Retinal pigment epithelial cell (primary cell): ENCODE measurements at regions not wholly inside any gene's neighbourhood (a gene's known extent, or its start where the extent isn't known, plus 50 kb on each side); places are given as distances from the start of the nearest gene placed in this dataset.

Experiments
- DNase-seq: peaks from one replicate; pipeline ENCODE4 v3.0.0-alpha.2; 2010; ENCODE audit warnings: low read depth
- H3K4me3 ChIP-seq: 2 replicates; pipeline ENCODE4 v1.5.1; 2011; ENCODE audit warnings: mild to moderate bottlenecking, low read length, control low read depth, moderate library complexity
- TF ChIP-seq, protein P1 (sequence below): conservative IDR thresholded peaks from 2 replicates; pipeline ENCODE4 v1.5.1; 2011; ENCODE audit warnings: low read depth, low read length, control low read depth, inconsistent platforms

DNA sequence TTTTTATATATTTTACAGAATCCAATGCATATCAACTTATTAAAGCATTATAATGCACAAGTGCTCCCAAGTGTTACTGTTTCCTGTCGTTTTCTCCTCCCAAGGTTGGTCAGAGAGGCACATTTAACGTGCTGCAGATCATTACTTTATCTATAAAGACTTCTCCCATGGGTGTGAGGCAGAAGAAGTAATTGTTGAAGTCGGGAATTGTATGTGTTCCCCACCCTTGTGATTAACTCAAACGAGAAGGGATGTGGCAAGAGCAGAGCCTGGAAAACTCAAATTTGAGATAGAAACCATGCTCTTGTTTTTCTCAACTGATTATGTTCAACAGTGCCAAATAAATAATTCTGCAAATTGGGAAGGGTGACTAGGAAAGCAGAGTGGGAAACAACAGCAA lies 412.5 kb upstream of the ADAMTS5 start:
- TF ChIP-seq, protein P1, sequence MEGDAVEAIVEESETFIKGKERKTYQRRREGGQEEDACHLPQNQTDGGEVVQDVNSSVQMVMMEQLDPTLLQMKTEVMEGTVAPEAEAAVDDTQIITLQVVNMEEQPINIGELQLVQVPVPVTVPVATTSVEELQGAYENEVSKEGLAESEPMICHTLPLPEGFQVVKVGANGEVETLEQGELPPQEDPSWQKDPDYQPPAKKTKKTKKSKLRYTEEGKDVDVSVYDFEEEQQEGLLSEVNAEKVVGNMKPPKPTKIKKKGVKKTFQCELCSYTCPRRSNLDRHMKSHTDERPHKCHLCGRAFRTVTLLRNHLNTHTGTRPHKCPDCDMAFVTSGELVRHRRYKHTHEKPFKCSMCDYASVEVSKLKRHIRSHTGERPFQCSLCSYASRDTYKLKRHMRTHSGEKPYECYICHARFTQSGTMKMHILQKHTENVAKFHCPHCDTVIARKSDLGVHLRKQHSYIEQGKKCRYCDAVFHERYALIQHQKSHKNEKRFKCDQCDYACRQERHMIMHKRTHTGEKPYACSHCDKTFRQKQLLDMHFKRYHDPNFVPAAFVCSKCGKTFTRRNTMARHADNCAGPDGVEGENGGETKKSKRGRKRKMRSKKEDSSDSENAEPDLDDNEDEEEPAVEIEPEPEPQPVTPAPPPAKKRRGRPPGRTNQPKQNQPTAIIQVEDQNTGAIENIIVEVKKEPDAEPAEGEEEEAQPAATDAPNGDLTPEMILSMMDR: no peak
- no peak for DNase-seq
- no peak overlapping the region for H3K4me3 ChIP-seq

DNA sequence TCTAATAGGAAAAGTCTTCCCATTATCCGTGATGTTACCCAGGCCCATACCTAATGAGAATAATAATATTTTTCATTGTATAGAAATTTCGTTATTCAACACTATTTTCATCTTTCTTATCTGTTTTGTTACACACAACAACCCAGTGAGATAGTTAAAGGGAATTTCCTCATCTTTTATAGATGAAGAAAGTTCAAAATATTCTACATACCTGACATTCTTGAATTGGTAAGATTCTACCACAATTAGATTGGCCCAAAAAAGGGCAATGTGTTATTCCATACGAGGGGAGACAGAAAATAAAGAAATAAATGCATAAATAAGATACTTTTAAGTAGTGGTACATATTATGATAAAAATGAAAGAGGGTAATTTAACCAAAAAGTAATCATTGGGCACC lies 405.5 kb upstream of the ADAMTS5 start:
- no peak for DNase-seq
- TF ChIP-seq, protein P1: no peak
- H3K4me3 ChIP-seq: no peak overlapping the region

DNA sequence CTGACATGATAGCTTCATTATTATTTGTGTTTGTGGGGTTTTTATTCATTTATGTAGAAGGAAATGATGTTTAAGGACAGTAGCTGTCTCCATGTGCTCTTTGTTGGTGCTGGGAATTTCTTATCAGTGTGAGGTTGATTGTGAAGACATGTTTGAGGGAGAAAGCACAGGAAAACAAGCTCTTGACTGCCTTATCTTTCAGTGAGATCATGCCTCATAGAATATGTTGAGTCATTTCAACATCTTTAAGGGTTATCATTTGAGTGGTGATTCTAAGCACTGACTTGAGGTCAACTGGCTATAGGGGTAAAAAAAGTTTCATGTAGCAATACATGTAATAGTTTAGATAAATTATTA lies 405.1 kb upstream of the ADAMTS5 start:
- TF ChIP-seq, protein P1: no peak
- DNase-seq: no peak
- H3K4me3 ChIP-seq: no peak overlapping the region

DNA sequence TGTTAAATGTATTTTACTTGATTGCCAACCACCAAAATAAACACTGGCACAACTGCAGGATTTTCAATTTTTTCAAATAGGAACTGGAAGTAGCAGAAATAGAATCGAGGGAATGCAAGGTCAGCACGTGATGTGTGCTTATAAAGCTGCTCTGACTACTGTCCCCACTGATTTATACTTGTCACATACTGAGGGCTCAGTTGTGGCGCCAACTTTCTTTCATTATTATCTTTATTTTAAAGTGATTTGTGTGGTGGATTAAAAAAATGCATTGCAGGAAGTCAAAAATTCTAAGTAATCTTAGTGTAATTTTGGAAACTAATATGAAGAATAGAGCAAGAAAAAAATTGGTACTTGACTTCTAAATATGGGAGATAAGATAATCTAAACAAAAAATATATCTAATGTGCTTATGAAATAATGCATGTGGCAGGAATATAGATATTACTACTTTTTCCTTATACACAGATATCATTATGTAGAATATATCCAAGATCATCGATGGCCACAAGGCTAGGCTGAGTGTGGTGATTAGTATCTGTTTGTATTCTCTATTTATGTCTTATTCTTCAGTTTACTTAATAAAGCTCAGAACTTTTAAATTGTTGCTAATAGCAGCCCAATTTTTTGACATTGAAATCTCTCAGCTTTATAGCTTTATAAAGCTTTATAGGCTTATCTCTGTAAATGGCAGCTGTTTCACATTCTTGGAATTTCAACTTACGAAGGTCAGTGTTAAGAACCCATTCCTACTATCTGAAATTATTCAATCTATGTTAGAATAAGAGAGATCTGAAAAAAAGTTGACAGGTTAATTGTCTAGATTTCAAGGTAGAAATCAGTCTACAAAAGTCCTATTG lies 404.5 kb upstream of the ADAMTS5 start:
- TF ChIP-seq, protein P1: no peak
- no peak overlapping the region for H3K4me3 ChIP-seq
- DNase-seq: peak; percentile 64

DNA sequence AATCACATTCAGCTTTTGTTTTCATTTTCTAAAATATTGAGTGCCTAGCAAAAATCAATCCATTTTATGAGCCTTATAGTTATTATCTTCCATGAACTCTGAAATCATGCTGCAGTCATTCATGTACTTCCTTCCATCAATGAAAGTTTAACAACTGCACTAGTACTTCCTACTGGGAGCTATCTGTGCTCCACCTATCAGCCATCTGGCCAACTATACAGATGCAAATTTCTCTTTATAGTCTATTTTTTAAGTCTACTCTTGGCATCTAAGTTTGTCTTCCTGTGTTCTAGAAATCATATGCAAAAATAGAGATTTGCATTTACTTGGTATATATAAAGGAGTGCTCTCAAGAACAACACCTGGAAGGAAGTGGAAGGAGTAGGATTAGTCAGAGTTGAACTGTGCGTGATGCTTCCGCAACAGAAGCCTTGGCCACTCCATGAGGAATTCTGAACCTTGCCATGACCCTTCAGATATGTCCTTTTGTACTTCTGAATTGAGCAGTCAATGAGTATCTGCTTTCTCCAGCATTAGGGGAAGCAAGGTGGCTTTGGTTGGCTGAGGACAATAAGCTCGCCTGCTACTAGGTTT lies 403.2 kb upstream of the ADAMTS5 start:
- no peak for DNase-seq
- no peak overlapping the region for H3K4me3 ChIP-seq
- TF ChIP-seq, protein P1: no peak

DNA sequence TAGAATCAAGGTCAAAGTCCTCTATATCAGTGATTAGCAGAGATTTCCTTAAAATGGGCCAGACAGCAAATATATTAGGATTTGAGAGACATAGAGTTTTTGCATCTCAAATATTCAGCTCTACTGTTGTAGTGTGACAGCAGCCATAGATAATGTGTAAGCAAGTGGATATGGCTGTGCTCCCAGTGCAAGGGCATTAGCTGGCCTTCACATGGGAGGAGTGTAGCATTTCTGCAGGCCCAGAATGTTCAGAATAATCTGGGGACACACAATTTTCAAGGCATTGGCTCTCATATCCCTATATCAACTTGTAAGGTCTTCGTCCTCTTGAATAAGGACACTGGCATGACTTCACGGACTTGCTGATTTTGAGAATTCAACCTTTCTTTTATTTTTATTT lies 402.3 kb upstream of the ADAMTS5 start:
- TF ChIP-seq, protein P1: no peak
- no peak overlapping the region for H3K4me3 ChIP-seq
- DNase-seq: no peak
